GM13977 (cell line): ENCODE measurements at regions not wholly inside any gene's neighbourhood (a gene's known extent, or its start where the extent isn't known, plus 50 kb on each side); places are given as distances from the start of the nearest gene placed in this dataset.

ENCODE experiments used
- DNase-seq: peaks from one replicate; pipeline ENCODE4 v3.0.0; 2012; ENCODE audit warnings: low spot score
- in situ Hi-C: fragments of 300-500 bp; cut with MboI; formaldehyde crosslinking; loops from one replicate; pipeline ENCODE4 v1.12.0; 2022; ENCODE audit warnings: low sequenced_read_pairs, low pct_unique_long_range_greater_than_20kb, mixed read lengths, inconsistent platforms; ENCODE audit not compliant: unreplicated experiment
- TF ChIP-seq, protein P1 (sequence below): IDR thresholded peaks from 2 replicates; pipeline ENCODE4 v1.5.1; 2012; ENCODE audit warnings: mild to moderate bottlenecking, control low read depth; ENCODE audit not compliant: insufficient read depth; ENCODE audit errors: extremely low read depth, missing control alignments

DNA sequence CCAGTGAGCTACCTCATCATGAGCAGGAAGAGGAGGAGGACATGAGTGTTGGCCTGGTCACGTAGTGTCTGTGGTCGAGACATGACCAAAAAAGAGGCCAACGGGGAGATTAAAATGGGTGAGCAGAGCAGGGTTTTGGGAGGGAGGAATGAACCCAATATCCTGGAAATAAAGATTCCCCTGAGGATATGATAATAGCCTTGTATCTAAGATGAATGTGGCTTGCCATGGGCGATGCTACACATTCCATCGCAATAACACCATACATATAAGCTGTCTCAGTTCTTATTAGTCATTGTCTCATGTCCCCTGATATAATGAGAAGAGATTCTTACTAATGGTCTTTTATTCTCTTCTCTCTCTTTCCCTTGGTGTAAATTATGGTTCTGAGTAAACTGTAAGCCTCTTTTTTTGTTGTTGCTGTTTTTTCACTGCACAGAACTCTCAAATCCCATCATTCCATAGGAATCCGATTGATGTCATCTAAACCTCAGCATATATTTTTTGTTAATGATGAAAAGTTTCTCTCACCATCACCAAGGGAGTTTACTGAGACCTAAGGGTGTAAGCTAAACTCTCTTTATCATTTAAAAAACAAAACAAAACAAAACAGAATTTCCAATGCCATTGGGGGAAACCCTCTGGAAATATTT is 550.4 kb upstream of the AMELY start:
- in situ Hi-C loops: no loop called here
- no peak for DNase-seq
- TF ChIP-seq, protein P1, sequence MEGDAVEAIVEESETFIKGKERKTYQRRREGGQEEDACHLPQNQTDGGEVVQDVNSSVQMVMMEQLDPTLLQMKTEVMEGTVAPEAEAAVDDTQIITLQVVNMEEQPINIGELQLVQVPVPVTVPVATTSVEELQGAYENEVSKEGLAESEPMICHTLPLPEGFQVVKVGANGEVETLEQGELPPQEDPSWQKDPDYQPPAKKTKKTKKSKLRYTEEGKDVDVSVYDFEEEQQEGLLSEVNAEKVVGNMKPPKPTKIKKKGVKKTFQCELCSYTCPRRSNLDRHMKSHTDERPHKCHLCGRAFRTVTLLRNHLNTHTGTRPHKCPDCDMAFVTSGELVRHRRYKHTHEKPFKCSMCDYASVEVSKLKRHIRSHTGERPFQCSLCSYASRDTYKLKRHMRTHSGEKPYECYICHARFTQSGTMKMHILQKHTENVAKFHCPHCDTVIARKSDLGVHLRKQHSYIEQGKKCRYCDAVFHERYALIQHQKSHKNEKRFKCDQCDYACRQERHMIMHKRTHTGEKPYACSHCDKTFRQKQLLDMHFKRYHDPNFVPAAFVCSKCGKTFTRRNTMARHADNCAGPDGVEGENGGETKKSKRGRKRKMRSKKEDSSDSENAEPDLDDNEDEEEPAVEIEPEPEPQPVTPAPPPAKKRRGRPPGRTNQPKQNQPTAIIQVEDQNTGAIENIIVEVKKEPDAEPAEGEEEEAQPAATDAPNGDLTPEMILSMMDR: no peak

DNA sequence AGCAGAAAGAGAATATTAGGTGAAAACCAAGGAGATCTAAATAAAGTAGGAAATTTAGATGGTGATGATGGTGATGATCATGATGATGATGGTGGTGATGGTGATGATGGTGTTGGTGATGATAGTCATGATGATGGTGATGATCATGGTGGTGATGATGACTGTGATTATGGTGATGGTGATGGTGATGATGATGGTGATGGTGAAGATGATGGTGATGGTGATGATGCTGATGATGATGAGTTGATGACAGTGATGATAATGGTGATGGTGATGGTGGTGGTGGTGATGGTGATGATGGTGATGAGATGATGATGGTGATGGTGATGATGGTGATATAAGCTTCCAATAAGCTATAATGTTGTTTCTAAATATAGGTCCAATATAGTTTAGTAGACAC is 548.2 kb upstream of the AMELY start:
- in situ Hi-C loops: no loop called here
- no peak for DNase-seq
- TF ChIP-seq, protein P1: no peak

DNA sequence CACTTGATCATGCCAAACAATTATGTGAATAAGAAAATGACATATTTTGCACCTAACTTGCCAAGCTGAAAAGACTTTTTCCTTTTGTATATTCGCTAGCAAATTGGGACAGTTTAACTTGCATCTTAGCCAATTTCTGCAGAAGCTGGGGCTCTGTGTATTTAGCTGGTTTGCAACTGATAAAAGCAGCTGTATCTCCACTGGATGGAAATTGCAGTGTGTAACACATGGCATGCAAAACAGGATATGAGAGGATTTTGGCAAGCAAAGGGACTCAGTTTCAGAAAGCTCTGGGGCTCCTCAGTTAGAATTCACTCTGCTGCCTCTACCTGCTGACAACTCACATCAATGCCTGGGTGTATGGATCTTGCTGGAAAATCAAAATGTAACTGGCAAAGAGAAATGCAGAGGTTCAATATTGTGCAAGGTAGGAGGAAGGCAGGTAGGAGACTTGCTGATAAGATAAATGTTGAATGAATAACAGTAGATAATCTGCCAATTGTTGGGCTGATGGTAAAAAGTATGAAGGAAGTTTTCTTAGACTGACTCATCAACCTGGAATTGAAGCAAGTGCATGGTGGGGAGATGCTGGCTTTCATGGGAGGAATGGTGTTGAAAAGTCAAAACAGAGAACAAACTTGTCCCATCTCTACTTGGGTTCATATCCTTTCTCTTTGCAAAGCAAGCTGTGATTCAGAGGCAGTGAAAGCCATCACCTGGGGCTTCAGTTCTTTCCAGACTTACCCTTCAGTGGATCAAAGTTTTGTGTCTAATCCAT is 546.9 kb upstream of the AMELY start:
- in situ Hi-C loops: no loop called here
- TF ChIP-seq, protein P1: no peak
- DNase-seq: no peak

DNA sequence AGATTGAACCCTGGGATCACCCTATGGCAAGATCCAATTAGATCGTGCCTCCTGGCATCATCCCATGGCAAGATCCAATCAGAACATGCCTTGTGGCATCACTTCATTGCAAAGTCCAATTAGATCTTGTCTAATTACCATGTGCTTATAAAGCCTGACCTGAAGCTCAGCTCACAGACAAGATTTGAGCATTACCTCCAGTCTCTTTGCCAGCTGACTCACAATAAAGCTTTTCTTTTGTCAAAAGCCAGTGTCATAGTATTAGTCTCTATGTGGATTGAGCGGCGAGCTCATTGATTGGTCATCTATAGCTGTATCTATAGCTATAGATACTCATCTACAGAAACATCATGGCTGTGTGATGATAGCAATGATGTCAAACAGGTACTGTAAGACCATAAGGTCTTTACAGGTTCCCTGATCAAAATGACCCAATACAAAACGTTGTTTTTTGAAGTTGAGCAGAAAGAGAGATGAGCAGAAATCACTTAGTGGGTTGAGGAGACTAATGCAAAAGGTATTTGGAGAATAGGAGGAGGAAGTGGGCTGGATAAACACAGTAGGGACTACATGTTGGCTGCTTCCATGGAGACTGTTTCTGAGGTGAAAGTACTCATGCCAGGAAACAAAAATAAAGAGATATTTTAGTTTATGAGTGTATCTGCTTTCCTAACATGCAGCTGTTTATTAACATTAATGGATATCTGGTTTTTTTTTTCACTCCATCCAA is 545.9 kb upstream of the AMELY start:
- TF ChIP-seq, protein P1: no peak
- no peak for DNase-seq
- in situ Hi-C loops: no loop called here

DNA sequence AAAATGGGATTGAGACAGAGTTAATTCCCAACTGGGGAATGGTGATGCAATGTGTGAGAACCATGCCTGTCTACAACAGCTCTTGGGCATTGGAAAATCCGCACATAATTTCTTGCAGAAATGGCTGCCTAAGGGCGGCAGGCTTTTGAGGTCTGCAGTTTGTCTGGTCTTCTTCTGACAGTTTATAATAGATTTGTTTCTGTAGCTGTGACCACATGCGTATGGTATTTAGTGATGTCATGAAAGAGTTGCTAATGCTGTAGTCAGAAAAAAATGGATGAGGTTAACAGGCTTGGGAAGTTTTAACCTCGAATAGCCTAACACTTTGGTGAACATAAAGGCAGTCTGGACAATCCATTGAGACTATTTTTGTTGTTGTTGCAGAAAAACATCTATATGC is 544.1 kb upstream of the AMELY start:
- DNase-seq: no peak
- TF ChIP-seq, protein P1: no peak
- in situ Hi-C loops: no loop called here

DNA sequence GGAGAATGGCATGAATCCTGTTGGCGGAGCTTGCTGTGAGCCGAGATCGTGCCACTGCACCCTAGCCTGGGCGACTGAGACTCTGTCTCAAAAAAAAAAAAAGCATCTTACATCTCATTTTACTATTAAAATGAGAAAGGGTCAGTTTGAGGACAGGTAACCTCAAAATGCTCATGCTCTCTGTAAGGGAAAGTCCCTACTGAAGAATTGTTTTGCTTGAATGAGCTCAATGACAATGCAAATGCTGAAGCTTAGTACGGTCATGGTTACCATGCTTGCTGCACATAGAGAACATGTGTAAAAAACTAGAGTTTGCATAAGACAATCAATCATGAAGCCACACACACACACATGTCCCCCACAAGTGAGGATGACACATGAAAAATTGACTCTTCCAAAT is 541.8 kb upstream of the AMELY start:
- no peak for DNase-seq
- TF ChIP-seq, protein P1: no peak

More for the DNA sequence above, 541.8 kb upstream of the AMELY start:
- in situ Hi-C loops: no loop called here
